NCI-H82 treated with DMSO at 0.1 percent for 48 hours (cell line): ENCODE measurements at regions not wholly inside any gene's neighbourhood (a gene's known extent, or its start where the extent isn't known, plus 50 kb on each side); places are given as distances from the start of the nearest gene placed in this dataset.
A peak's percentile ranks its signal among the peaks of the same experiment; 100 is the strongest.

ENCODE experiments used
- DNase-seq: peaks from one replicate; lab custom pipeline; 2025; ENCODE audit not compliant: unreplicated experiment; lab: John Stamatoyannopoulos, UW

DNA sequence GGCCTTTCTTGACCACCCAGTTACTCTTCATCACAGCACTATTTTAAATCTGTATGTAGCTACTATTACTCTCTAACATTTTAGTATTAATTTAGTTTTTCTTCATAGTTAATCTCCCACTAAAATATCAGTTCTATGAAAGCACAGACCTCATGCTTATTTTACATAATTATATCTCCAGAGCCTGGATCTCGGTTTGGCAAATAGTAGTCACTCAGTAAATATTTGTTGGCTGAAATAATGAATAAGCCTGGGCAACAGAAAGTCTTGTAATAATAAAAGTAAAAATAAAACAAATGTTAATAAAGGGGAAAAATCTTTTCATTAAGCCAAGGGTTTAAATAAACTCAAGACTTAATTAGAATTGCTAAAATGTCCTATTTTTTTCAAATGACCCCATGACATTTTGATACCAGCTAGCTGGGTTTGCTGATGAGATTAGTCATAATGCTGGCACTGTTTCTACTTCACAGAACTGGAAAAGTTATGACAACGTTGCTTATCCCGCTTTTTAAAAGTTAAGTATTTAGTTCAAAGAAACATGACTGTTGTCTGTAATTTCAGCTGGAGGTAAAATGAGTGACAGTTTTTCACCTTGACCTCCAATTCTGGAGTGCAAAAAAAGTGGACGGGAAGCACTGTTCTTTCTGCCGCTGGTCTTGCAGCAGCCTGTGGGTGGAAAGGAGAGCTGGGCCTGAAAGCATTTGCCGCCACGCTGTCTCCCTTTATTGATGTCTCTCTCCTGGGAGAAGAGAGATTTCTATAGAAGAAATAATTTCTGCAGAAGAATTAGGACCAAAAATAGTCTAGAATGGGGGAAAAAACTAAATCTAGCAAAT, 85.2 kb upstream of the SPATA13 start:
- DNase-seq, result no peak

DNA sequence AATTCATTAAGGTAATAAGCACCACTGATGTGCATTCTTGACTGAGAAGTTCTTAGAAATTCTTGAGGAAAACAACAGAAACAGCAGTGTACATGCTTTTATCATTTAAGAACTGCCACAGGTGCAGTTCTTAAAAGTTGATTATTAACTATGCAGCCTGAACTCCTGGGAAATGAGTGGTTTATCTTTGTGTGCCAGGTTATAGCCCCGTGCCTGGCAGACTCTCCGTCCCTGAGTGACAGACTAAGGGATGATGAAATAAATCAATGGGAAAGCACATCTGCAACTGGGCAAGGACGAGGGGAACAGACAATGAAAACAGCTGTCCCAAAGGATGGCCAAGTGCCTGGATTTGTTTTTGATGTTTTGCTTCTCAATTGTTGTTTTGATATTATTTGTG, 84.4 kb upstream of the SPATA13 start:
- DNase-seq, result no peak

DNA sequence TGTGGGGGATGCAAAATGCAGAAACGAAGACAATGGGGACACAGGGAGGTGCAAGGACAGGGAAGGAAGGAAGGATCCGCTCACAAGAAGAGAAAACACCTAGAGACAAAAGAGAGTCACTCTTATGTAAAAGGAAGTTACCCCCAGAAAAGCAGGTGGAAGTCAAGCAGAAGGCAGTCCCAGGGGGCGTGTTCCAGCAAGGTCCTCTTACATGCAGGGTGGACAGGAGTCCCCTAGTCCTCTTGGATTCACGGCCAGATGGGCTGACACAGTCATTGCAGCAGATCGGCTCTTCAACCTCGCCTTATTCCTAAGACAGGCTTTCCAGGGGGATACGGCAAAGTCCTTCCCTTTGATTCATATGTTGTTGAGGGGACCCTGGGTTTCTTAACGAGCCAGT, 83.9 kb upstream of the SPATA13 start:
- no peak for DNase-seq

DNA sequence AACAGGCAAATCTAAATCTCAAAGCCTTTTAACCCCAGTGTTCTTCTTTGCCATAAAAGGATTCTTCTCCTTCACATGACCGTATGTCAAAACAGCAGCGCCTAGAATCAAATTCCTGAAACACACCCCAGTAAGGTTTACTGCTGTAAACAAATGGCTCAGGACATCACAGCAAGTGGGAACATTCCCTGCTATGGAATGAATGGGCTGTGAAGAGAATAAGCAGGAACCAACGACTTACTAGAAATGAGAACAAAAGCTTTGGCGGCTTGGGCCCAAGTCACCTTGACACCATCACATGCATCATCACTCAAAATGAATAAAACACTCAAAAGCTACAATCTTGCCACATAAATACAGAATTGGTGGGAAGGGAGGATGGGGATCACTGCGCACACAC, 80.4 kb upstream of the SPATA13 start:
- DNase-seq, result no peak

DNA sequence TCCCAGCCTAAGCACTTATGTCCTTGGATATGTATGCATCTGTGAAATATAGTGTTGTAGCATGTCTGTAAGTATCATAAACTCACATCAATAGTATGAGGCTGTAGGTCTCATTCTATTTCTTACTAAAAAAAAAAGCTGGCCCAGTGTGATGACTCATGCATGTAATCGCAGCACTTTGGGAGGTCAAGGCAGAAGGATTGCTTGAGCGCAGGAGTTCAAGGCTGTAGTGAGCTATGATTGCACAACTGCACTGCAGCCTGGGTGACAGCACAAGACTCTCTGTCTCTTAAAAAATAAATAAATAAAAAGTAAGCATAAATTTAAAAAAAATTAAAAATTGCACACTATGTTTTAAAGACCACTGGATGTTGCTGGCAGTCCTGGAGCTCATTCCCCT, 79.1 kb upstream of the SPATA13 start:
- DNase-seq, result no peak

DNA sequence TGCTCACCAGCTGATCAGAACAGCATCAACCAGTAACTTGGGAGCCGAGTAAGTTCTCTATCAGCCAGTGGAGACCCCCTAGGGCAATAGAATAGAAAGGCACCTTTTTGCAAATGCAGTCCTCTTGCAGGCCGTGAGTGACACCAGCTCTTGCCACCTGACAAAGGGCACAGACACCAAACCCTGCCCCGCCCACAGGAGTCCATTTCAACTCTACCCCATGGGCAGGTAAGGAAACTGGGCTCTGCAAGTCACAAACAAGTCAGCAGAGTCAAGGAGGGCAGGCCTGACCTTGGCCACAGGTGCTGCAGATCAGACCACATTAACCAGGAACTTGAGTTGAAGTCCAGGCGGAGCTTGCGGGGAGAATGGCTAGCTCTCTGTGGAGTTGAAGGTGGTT, 77.4 kb upstream of the SPATA13 start:
- DNase-seq, result no peak

DNA sequence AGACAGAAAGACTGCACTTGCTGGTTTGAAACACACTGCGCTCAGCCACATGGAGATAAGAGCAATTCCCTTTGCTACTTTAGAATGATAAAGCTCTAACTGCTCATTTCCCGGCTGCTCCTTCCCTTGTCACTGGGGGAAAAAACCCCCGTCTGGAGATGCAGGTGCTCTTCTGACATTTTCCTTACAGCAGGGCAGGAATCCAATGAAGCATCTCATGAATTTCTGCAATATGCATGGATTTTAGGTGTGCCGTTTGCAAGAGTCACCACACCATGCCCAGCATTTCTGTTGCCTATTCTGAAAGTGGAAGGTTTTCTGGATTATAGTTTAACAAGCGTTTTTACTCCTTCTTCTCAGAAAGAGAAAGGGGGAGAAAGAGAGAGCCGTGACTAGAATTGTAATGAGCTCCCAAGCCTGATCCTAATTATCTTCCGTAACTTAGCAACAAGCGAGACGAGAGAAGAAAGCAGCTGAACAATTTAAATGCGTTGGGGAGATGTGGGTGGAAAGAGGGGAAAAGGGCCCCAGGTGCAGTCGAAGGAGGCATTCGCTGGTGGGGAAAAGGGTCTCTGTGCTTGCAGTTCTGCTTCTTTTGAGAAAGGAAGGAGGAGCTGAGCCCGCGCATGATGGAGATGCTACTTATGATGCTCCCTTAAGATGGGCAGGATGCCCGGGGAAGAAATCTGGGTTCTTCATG, 76.6 kb upstream of the SPATA13 start:
- no peak for DNase-seq

DNA sequence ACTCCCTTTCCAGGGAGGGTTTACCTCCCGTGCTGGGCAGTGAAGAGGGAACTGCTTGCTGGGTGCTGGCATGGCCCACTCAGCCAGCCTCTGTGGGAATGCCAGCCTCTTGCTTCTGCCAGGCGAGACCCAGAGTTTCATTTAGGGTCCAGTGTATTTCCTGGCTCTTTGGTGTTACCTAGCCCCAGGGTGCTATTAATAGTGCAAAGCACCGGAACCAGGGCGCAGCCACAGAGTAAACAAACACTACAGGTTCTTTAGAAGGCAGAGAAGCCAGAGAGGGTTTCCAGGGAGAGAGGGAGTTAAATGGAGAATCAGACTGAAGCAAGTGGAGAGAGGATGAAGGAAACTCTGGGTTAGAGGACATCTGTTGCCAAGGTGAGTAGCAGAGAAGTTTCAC, 74.9 kb upstream of the SPATA13 start:
- no peak for DNase-seq

DNA sequence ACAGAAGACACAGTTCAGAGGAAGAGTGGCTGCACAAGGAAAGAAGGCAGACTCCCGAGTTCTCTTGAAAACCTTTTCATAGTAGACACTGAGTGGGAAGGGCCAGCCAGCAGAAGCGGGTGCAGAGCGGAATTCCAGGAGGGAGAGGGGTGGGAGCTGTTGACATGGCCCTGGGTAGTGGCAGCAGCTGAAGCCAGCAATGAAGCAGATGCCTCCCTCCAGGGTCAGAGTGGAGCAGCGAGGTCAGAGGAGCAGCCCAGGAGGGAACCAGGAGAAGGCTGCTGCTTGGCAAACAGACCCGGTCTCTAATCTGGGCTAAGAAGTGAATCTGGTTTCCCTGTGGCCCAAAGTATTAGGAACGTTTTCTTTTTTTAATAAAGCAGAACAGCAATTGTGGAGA, 73.9 kb upstream of the SPATA13 start:
- DNase-seq, result no peak

DNA sequence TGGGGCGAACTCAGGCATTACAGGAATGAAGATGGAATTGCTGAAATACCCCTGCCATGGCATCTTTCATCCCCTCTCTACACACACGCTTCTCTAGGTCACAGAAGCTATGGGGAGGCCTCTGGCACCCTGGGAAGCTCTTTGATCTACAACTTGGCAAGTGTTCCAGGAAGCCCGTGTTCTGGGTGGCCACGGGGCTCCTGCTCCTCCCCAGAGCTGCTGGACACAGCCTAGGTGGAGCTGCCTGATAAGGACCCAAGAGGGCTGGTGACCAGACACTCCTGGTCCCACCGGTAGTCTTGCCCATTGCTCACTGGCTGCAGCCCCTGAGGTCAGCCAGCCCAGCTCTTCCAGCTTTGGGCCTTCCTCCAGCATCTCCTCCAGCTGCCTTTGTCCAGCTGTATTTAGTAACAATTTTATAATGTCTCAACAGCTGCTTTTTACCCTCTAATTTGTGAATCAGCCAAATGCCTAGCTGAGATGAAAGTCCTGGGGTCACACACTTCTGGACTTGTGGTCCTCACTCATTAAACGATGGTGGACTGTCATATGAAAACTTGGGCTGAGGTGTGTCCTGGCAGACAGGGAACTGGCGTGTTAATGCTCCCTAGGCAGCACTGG, 72.8 kb upstream of the SPATA13 start:
- no peak for DNase-seq

DNA sequence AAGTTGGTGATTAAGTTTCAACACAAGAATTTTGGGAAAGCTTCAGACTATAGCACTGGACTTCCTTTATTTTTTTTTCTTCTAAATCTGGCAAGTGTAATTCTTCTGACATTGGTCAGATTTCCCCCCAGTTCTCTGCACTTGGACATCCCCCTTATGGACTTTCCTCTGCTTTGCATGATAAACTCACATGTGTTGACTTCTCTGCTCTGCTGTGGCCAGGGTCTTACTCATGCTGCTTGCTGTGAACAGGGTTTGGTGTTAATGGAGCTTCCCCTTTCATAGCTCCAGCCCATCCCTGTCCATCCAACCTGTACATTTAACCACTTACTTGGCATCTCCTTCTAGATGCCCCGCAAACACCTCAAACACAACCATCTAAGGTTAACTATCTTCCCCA, 70.5 kb upstream of the SPATA13 start:
- DNase-seq, result no peak

DNA sequence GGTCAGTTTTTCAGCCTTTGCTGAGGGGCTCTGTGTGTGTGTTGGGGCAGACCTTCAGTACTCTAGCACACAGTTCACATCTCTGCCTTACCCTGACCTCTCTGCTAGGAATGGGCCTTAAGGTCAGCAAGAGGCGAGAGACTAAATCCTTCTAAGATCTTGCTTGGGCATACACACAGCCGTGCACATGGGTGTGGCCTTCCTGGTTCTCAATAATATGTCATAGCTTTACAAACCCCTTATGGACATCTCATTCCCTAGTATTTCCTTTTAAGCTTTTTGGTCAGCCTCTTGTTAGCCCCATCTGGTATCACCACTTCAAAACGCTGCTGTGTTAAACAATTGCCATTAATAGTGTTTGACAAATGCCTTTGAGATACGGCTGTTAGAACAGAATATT, 69.4 kb upstream of the SPATA13 start:
- DNase-seq, result no peak

DNA sequence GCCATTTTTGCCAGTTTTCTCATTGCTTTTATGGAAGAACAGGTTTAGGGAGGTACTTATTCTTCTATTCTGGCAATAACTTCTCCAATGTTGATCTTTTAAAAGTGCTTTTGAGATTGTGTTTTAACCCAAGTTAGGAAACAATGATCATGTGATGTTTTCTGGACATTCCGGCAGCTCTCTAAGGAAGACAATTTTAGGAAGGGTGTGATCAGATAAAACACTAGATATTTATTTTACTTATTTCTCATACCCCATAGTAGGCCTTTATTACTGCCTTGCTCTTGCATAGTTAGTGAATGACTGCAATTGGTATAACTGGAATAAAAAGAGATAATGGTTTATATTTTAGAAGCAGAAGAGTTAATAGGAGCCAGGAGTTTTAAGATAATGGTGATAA, 68.4 kb upstream of the SPATA13 start:
- DNase-seq, result no peak

DNA sequence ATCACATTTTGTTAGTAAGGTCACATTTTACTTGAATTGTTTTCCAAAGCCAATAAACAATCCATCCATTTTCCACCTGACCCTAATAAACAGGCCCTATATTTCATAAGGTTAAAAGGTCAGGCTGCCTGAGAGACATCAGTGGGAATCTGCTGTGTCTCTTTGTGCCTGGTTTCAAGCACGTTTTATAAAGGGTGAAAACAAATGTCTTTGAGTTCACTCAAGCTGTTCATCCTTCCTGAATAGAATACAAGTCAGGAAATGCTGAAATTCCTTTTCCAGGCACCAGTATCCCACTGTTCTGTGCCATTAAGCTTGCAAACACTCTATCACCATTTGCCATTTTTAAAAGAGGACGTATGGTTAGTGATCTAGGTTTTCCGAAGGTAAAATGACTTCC, 67.5 kb upstream of the SPATA13 start:
- DNase-seq, result no peak

DNA sequence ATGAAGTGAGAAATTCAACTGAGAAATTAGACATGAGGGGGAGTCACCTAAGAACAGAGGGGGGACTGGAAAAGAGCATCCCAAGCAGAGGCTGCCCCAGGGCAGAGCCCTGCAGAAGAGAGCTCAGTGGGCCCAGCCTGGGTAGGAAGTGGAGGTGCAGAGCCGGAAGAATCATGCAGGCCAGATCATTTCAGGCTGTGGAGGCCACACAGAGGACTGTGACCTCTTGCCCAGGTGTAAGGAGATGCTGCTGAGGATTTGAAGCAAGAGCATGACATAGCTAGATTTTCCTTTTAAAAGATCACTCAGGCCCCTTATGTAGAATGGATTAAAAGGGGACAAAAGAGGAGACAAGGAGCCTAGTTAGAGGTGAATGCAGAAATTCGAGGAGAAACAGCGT, 63.9 kb upstream of the SPATA13 start:
- DNase-seq, result no peak

DNA sequence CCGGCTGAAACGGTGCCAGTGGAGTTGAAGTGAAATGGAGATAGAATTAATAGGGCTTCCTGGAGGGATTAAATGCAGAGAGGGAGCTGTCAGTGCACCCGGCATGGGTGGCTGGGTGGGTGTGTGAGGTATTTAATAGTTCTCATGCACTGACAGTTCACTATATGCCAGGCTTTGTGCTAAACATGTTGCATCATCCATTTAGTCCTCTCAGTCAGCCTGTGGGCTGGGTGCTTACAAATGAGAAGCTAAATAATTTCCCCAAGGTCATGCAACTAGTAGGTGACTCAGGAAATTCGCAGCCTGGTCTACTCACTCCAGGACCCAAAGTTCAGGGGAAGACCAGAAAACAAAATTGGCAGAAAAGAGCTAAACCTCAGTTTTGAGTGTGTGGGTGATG, 63.5 kb upstream of the SPATA13 start:
- DNase-seq, result peak; percentile 26

DNA sequence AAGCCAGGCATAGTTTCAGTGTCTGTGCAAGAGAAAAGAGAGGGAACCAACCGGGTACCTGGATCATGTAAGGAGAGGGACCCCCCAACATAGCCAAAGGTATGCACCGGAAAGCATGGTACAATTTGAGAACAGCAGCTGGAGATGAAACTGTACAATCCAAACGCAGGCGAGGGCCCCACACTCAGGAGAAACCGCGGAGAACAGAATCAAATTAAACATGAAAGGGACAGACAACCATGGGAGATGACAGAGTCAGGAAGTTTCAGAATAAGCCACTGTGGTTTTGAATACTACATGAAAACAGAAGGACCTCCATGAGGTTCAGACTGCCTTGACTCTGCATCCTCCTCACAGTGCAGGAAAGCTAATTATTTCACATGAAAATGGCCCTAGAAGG, 62.9 kb upstream of the SPATA13 start:
- no peak for DNase-seq

DNA sequence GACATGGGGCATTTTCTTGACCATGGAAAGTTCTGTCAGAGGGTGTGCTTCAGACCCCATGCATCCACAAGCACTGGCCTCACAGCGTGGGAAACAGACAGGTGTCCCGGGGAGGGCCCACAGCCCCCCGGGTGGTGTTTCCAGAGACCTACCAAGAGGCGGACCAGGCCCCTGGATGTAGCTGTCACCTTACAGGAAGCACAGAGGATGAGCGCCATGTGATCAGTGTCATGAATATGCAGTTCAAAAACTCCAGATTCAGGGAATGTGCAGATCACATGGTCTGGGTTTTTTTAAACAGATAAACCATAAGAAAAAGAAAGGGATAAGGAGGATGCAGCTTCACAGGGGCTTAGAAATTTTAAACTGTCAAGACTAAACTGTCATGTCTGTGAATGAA, 61.0 kb upstream of the SPATA13 start:
- no peak for DNase-seq

DNA sequence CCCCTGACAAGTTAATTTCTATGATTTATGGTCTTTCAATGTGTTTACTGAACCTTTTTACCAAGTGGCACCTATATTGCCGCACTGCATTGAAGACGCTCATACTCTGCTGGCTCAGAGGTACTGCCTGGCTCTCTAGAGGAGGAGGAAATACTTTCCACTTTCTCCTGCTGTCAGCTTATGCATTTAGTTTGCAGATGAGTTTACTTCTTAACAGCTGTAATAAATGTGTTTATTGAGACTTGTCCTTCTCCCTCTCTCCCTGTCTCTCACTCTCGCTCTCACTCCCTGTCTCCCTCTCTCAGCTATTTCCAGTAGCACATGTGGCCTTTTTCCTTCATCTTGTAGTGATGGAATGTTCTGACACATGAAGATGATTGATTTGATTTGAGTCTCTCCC, 60.3 kb upstream of the SPATA13 start:
- DNase-seq, result no peak

DNA sequence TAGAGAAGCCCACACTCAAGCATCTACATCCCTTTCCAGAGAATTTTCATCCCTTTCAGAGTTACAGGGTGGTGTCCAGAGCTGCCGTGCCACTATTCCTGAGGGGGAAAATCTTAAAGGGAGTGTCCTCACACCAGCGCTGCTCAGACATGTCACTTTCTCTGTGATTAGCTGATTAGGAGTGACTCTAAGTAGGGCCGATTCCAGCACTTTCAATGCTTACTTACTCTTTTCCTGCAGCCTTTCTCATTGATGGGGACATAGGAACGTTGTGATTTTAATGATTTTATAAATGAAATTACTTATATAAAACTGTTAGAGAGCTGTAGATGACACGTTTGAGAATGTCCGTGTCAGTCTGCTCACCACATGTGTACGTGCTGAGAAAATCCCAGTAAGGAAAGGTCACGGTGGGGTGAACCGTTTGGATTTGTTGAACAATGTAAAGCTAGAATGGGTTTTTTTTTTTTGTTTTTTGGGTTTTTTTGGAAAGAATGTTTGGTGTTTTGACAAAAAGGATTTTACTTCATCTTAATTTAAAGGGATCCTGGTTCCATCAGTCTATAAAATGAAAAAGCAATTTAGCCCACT, 56.6 kb upstream of the SPATA13 start:
- DNase-seq, result peak; percentile 34

DNA sequence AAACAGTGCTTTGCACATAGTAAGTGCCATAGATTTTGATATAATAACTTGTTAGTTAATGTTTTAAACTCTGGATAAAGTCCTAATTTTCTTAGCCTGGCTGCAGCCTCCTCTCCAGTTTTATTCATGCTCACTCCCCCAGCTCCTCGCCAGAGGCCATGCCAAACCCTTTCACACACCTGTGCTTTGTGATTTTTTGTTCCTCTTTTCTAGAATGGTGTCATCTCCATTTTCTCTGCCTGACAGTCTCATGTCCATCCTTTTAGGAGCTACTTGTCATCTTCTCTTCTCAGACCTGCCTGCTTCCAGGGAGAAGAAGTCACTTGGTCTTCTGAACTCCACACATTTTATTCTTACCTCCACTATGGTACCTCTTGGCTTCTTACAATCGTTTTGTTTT, 55.8 kb upstream of the SPATA13 start:
- DNase-seq, result no peak

DNA sequence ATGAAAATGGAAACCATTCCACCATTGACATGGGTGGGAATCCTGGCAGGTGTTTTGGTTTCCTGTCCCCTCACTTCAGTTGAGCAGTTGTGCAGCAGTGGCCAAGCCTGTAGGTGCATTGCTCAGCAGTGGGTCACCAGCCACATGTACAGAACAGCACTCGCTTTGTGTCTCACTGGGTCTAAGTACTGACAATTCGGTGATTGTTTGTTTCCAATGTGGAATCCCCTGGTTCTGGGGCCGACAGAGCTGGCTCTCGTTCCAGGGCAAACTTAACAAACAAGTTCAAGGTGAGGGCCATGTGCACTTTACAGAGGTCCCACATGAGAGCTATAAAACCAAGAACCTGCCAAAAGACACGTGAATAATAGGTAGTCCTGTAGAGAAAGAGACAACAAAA, 54.1 kb upstream of the SPATA13 start:
- no peak for DNase-seq
